A673 (cell line): ENCODE measurements at regions not wholly inside any gene's neighbourhood (a gene's known extent, or its start where the extent isn't known, plus 50 kb on each side); places are given as distances from the start of the nearest gene placed in this dataset.

ENCODE experiments used
- CTCF ChIP-seq: fragments of 300-800, 200-600 bp; sonication (generic); conservative IDR thresholded peaks from 2 replicates; pipeline ENCODE4 v1.5.1; 2017; ENCODE audit warnings: low read depth, mild to moderate bottlenecking, antibody characterized with exemption, low read length, moderate library complexity, mixed read lengths
- EZH2 ChIP-seq: fragments of 200-600 bp; sonication (generic); IDR thresholded peaks from 2 replicates; pipeline ENCODE4 v1.6.1; 2017; ENCODE audit warnings: borderline replicate concordance, low read depth, mild to moderate bottlenecking, mixed read lengths, antibody characterized with exemption, low read length; ENCODE audit not compliant: poor library complexity, severe bottlenecking

DNA sequence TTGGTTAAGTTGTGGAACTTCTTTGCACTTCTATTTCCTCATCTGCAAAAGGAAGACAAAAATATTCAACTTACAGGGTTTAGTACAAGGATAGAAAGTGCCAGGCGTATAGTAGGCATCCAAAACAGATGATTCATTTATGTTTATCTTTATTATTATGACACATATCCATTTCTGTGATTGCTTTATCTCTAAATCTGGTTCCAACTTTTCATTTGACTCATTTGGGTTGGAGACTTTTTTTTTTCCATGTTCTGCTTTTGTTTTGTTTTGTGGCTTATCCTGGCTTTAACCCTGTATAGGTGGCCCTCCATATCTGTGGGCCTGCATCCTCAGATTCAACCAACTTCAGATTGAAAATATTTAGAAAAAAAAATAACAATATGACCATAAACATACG lies 186.7 kb upstream of the SLC24A2 start:
- TF ChIP-seq CTCF (no peak), EZH2 (no peak)
